Body of pancreas (tissue), 4 donors: ENCODE measurements at regions not wholly inside any gene's neighbourhood (a gene's known extent, or its start where the extent isn't known, plus 50 kb on each side); places are given as distances from the start of the nearest gene placed in this dataset.

ENCODE experiments used
- CTCF ChIP-seq, 7 experiments: fragments of 450-650 bp in 4 of 7; fragments of 200-600 bp in 3 of 7; sonication (generic) in 3 of 7; IDR thresholded peaks; one replicate each; pipeline ENCODE4 v1.5.1; 2016 to 2019; ENCODE audit warnings: antibody characterized with exemption in 7 of 7
- POLR2A ChIP-seq, 3 donors: fragments of 450-650 bp; IDR thresholded peaks; one replicate each; pipeline ENCODE4 v1.6.1; 2016; ENCODE audit warnings: antibody characterized with exemption in 3 of 3, mild to moderate bottlenecking in 2 of 3

- TF ChIP-seq CTCF (IDR thresholded peaks at IDR 0.05) (no peak), POLR2A (IDR thresholded peaks at IDR 0.05) (no peak)
Observed at GRCh38 chr1:234662148-234662547, 52.2 kb upstream of the IRF2BP2 start.
